CD4-positive, alpha-beta T cell treated with Interleukin-17A for 4 hours (primary cell): ENCODE measurements at regions not wholly inside any gene's neighbourhood (a gene's known extent, or its start where the extent isn't known, plus 50 kb on each side); places are given as distances from the start of the nearest gene placed in this dataset.
"Not testable (repeated sequence)": the region's sequence is repeated elsewhere in the genome, so short reads cannot be mapped to it uniquely, and the experiment has no call there.

Experiments
- DNase-seq: peaks from one replicate; pipeline ENCODE4 v3.0.0-alpha.2; 2020; ENCODE audit warnings: mixed read lengths

- DNase-seq, result no peak
Observed at GRCh38 chr14:83023369-83023768, 1489.7 kb upstream of the SEL1L start.

DNA sequence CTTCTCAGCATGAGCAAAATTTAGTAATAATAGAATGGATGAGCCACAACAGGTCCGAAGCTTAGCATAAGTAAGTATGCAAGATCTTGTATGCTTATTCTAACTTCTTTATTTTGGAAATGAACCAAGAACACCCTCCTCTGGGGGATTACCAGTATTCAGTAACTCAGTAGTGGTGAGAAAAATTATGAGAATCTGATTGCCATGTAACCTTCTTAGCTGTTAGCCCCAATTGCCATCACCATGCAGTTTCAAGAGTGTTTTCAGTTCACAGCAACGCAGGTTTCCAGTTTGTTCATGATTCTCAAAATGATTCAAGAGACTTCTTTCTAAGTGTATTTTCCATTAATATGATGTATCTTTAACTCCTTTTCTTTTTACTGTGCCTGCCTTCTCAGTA, 1507.6 kb upstream of the SEL1L start:
- DNase-seq, result no peak

DNA sequence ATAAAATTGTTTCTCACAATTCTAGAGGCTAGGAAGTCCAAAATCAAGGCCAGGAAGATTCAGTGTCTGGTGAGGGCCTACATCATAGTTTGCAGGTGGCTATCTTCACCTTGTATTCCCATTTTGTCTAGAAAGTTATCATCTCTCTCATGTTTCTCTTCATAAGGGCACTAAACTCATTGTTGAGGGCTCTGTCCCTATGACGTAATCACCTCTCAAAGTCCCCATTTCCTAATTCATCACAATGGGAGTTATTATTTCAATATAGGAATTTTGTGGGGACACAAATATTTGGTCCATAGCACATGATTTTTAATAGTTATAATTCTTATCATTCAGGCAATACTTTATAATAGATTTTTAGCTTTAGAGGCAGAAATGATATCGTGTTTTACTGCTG, 1509.2 kb upstream of the SEL1L start:
- DNase-seq, result no peak

DNA sequence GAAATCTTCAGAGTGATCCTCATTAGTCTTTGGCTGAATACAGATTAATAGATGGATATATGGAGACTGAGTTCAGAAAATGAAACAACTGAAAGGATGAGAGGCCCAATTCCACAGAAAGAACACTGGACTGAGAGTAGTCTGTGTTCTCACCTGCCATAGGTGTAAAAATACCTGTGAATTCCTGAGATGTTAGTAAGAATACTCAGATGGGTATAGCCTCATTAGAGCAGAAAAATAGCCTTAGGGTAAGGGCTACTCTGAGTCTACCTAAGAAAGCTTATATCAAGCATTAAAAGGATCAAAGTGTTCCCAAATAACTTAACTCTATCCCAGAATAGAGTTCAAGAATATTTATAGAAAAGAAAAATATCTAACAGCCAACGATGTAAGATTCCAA, 1510.3 kb upstream of the SEL1L start:
- DNase-seq, result no peak

- DNase-seq, result no peak
Observed at GRCh38 chr14:83047059-83047830, 1513.6 kb upstream of the SEL1L start.

GRCh38 chr14:83053022-83053710, 1519.5 kb upstream of the SEL1L start:
- no peak for DNase-seq

GRCh38 chr14:83058068-83058467, 1524.4 kb upstream of the SEL1L start:
- DNase-seq, result no peak

DNA sequence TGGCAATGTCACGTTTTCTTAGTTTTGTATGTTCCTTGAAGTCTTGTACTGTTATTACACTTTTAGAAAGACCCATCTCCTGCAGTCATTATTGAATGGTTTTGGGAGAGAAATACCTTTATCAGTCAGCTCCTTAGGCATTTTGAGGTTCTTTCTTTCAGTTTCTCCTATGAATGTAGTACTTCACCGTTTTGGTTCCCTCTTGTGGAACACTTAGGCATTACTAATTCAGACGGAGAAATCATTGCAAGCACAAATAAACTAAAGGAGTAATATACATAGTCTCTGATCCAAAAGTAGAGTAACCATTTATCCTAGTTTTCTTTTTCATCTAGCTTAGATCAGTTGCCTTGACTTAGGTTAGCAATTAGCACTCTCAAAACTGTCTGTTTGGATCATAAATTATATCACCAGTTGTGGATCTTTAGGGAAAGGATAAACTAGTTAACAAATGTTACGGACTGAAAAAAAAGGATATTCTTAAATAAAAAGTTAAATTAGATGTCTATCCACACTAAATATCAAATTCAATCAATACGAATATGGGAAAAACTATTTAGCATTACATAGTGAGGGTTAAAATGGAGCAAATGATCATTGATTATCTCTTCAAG, 1538.3 kb upstream of the SEL1L start:
- no peak for DNase-seq

GRCh38 chr14:83085136-83085535, 1551.5 kb upstream of the SEL1L start:
- DNase-seq, result no peak

DNA sequence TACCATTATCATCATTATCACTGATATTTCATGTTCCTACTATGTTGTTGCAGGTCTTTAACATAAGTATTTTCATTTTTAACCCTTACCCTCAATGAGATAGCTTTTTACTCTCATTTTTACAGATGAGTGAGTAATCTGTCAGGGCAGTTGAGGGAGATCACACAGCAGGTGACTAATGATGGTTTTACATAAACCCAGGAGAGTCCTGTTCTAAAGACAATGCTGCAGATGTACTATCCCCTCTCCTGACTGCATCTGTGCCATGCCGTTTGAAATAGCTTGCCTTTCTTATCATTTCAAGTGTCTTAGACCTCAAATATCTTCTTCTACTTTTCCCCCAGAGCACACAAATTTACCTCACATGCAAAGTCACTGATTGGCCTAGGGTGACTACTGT, 1552.1 kb upstream of the SEL1L start:
- DNase-seq, result no peak

- DNase-seq, result not testable (repeated sequence)
Observed at GRCh38 chr14:83091991-83092956, 1558.6 kb upstream of the SEL1L start.

GRCh38 chr14:83096092-83096491, 1562.4 kb upstream of the SEL1L start:
- DNase-seq, result no peak

- DNase-seq, result no peak
Observed at GRCh38 chr14:83101846-83102245, 1568.2 kb upstream of the SEL1L start.

DNA sequence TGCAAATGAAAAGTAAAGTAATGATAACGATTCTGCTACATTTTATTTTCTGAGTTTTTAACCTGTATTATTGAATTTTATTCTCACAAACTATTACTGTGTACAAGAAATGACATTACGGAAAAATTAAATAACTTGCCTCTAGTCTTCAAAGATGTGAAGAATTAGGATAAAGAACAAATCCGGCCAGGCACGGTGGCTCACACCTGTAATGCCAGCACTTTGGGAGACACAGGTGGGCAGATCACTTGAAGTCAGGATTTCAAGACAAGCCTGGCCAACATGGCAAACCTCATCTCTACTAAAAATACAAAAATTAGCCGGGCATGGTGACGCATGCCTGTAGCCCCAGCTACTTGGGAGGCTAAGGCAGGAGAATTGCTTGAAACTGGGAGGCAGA, 1584.4 kb upstream of the SEL1L start:
- no peak for DNase-seq

DNA sequence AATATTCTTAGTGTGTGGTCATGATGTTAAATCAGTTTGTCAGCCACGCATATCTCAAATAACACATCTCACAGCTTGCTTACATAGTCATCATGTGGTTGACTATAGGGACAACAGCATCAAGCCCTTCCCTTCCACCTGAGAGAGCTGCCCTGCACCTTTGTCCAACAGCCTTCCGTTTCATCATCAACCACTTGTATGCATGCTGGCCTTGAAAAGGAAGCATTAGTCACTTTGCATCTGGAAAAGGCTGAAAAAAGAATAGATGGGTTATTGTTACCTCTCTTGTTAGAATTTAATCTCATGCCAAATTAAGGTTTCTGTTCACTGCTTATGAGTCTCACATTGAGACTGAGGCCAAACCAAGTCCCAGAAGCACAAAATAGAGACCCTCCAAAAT, 1586.5 kb upstream of the SEL1L start:
- no peak for DNase-seq

DNA sequence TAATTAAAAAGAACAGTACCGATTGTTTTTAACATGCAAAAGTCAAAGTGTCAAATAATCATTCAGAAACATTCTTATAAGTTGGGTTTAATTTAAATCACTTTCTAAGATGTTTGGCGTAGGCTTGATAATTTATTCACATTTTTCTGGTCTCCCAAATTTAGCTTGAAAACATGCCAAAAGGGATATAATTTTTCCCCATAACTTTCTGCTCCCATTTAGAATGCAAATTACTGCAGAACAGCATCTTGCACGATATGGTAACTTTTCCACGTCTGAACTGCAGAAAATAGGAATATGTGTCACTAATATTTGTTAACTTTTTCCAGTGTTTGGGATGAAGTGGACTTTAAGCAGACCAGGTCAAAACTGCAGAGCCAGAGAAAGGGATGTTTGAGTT, 1592.4 kb upstream of the SEL1L start:
- DNase-seq, result no peak

GRCh38 chr14:83128783-83129182, 1595.1 kb upstream of the SEL1L start:
- DNase-seq, result no peak

DNA sequence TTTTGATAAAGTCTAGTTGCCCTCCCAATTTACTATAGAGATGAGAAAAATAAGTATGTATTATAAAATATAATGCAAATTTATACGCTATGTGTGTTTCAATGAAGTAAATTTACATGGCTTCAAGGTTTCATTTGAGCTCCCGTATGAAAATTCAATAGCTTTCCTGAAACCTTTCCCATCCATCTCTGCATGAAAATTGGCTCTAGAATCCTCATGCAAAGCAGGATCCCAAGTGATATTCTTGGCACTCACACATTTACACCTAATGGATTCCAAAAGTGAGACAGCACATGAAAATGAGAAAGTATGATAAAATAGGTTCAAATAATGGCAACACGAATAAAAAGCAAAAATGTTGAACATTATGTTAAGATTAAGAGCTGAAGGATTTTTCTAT, 1595.8 kb upstream of the SEL1L start:
- no peak for DNase-seq

DNA sequence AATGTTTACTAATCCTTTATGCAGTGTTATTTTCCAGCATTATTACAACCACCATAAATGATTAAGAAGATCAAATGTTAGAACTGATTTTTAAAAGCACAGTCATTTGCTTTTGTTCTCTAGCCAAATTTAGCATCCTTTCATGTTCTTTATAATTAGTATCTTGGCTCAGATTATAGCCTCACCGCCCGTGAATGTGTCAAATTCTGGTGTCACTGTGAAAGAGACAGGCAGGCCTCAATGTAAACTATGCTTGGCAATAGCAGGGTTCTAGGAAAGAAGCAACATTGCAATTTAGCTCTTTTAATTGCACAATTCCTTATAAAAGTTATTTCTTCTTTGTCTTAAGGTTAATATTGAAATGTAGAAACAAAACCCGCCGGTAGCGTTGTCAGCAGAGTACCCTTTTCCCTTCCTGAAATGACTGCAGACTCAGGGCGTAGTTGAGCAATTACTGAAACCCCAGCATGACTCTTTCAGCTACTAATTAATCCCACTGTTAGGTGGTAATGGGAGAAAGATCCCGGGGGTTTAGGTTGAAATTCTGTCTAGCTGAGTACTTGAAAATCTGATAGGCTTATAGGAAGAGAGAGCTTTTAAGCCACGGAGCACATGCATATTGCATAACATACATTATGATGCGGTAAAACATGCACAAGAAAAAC, 1600.5 kb upstream of the SEL1L start:
- DNase-seq, result no peak

DNA sequence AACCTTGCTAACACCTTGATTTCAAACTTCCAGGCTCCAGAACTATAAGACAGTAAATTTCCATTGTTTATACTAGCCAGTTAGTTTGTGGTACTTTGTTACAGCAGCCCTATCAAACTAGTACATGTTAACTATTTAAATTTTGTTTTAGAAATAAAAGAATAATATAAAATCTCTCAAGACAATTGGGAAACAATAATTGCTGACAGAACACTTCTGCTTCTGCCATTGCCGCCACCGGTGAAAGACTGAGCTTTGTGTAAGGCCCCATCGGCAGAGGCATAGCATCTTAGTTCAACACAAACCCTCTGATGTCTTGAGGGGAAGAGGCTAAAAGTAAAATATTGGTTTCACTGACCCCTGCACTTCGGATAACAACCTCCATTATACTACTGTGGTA, 1607.1 kb upstream of the SEL1L start:
- DNase-seq, result no peak

DNA sequence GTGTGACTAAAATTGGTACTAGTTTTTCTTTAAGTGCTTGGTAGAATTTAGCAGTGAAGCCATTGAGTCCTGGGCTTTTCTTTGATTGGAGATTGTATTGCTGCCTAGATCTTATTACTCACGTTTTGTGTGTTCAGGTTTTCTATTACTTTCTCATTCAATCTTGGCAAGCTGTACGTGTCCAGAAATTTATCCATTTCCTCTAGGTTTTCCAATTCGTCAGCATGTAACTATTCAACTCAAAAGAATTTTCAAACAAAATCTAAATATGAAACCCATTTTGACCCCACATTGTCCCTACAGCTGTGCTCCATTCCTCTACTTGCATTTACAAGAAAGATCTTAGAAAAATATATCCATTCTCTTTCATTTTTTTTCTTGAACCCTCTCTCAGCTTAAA, 1613.4 kb upstream of the SEL1L start:
- no peak for DNase-seq

- DNase-seq, result no peak
Observed at GRCh38 chr14:83151571-83151970, 1617.9 kb upstream of the SEL1L start.
